HG03039 (cell line): ENCODE measurements at regions not wholly inside any gene's neighbourhood (a gene's known extent, or its start where the extent isn't known, plus 50 kb on each side); places are given as distances from the start of the nearest gene placed in this dataset.
"Not testable (repeated sequence)": the region's sequence is repeated elsewhere in the genome, so short reads cannot be mapped to it uniquely, and the experiment has no call there.

Source experiments
- ATAC-seq: cut with Tn5 transposase; IDR thresholded peaks from one replicate; pipeline ENCODE4 v1.9.1; 2021; ENCODE audit warnings: mild to moderate bottlenecking, moderate library complexity; ENCODE audit not compliant: unreplicated experiment

GRCh38 chr5:62082370-62082801, 223.6 kb upstream of the KIF2A start:
- ATAC-seq = no peak

- ATAC-seq = no peak
Measured at GRCh38 chr5:62083247-62083646, 222.8 kb upstream of the KIF2A start.

- no peak for ATAC-seq
Measured at GRCh38 chr5:62083661-62084060, 222.3 kb upstream of the KIF2A start.

- no peak for ATAC-seq
Measured at GRCh38 chr5:62084391-62084790, 221.6 kb upstream of the KIF2A start.

- no peak for ATAC-seq
Measured at GRCh38 chr5:62090953-62091352, 215.1 kb upstream of the KIF2A start.

GRCh38 chr5:62093411-62093810, 212.6 kb upstream of the KIF2A start:
- no peak for ATAC-seq

GRCh38 chr5:62093976-62094375, 212.0 kb upstream of the KIF2A start:
- ATAC-seq = no peak

GRCh38 chr5:62097361-62097760, 208.6 kb upstream of the KIF2A start:
- ATAC-seq = no peak

GRCh38 chr5:62100201-62100600, 205.8 kb upstream of the KIF2A start:
- no peak for ATAC-seq

GRCh38 chr5:62103863-62104262, 202.1 kb upstream of the KIF2A start:
- ATAC-seq = not testable (repeated sequence)

- ATAC-seq = no peak
Measured at GRCh38 chr5:62111428-62111827, 194.6 kb upstream of the KIF2A start.

- no peak for ATAC-seq
Measured at GRCh38 chr5:62112689-62113228, 193.2 kb upstream of the KIF2A start.

GRCh38 chr5:62115014-62115413, 191.0 kb upstream of the KIF2A start:
- no peak for ATAC-seq

GRCh38 chr5:62124266-62124665, 181.7 kb upstream of the KIF2A start:
- no peak for ATAC-seq

- ATAC-seq = no peak
Measured at GRCh38 chr5:62126090-62126489, 179.9 kb upstream of the KIF2A start.

- ATAC-seq = no peak
Measured at GRCh38 chr5:62127098-62127736, 178.8 kb upstream of the KIF2A start.

GRCh38 chr5:62130107-62130506, 175.9 kb upstream of the KIF2A start:
- no peak for ATAC-seq

GRCh38 chr5:62132276-62132675, 173.7 kb upstream of the KIF2A start:
- ATAC-seq = no peak

GRCh38 chr5:62133426-62133825, 172.6 kb upstream of the KIF2A start:
- ATAC-seq = no peak

GRCh38 chr5:62134811-62135210, 171.2 kb upstream of the KIF2A start:
- ATAC-seq = no peak

GRCh38 chr5:62137628-62138027, 168.4 kb upstream of the KIF2A start:
- no peak for ATAC-seq

GRCh38 chr5:62138607-62139006, 167.4 kb upstream of the KIF2A start:
- no peak for ATAC-seq

- no peak for ATAC-seq
Measured at GRCh38 chr5:62139741-62140140, 166.3 kb upstream of the KIF2A start.
